Liver (tissue), 3 donors: ENCODE measurements at regions not wholly inside any gene's neighbourhood (a gene's known extent, or its start where the extent isn't known, plus 50 kb on each side); places are given as distances from the start of the nearest gene placed in this dataset.

Experiments
- HNF4A ChIP-seq, 2 donors: conservative IDR thresholded peaks; 2 replicates each; pipeline ENCODE4 v1.6.1; 2016; ENCODE audit warnings: antibody characterized with exemption in 2 of 2, mild to moderate bottlenecking in 2 of 2
- TF ChIP-seq, protein P1 (sequence below): fragments of 150-350 bp; IDR thresholded peaks from 2 replicates; pipeline ENCODE4 v1.5.1; 2017; ENCODE audit warnings: improper control_type of control experiment, low read depth, low read length; ENCODE audit not compliant: missing input control
- TF ChIP-seq, protein P2 (sequence below): IDR thresholded peaks from 2 replicates; pipeline ENCODE4 v1.6.1; 2016; ENCODE audit warnings: antibody characterized with exemption, mild to moderate bottlenecking
- TF ChIP-seq, protein P3 (sequence below): IDR thresholded peaks from 2 replicates; pipeline ENCODE4 v1.6.1; 2016; ENCODE audit warnings: antibody characterized with exemption
- TF ChIP-seq, protein P4 (sequence below): IDR thresholded peaks from 2 replicates; pipeline ENCODE4 v1.6.1; 2016; ENCODE audit warnings: antibody characterized with exemption
- donor health status: healthy.
- donor health status: healthy.

DNA sequence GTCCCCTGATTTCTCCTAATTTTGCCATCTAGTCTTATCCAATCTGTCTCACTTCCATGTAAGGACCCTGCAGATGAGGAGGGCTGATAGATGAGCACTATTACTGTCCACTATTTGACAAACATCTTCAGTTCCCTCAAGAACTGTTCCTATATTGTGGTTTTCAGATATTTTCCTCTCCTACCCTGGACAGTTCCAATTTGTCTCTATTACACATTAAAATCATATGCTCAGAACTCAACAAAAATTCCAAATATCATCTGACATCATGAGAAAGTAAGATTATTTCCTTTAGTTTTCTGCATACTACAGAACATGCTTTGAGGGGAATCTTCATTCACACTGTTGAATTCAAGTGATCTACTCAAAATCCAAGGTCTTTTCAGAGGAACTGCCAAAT is 265.6 kb upstream of the ARID1B start:
- TF ChIP-seq, protein P1, sequence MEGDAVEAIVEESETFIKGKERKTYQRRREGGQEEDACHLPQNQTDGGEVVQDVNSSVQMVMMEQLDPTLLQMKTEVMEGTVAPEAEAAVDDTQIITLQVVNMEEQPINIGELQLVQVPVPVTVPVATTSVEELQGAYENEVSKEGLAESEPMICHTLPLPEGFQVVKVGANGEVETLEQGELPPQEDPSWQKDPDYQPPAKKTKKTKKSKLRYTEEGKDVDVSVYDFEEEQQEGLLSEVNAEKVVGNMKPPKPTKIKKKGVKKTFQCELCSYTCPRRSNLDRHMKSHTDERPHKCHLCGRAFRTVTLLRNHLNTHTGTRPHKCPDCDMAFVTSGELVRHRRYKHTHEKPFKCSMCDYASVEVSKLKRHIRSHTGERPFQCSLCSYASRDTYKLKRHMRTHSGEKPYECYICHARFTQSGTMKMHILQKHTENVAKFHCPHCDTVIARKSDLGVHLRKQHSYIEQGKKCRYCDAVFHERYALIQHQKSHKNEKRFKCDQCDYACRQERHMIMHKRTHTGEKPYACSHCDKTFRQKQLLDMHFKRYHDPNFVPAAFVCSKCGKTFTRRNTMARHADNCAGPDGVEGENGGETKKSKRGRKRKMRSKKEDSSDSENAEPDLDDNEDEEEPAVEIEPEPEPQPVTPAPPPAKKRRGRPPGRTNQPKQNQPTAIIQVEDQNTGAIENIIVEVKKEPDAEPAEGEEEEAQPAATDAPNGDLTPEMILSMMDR = no peak
- TF ChIP-seq, protein P2, sequence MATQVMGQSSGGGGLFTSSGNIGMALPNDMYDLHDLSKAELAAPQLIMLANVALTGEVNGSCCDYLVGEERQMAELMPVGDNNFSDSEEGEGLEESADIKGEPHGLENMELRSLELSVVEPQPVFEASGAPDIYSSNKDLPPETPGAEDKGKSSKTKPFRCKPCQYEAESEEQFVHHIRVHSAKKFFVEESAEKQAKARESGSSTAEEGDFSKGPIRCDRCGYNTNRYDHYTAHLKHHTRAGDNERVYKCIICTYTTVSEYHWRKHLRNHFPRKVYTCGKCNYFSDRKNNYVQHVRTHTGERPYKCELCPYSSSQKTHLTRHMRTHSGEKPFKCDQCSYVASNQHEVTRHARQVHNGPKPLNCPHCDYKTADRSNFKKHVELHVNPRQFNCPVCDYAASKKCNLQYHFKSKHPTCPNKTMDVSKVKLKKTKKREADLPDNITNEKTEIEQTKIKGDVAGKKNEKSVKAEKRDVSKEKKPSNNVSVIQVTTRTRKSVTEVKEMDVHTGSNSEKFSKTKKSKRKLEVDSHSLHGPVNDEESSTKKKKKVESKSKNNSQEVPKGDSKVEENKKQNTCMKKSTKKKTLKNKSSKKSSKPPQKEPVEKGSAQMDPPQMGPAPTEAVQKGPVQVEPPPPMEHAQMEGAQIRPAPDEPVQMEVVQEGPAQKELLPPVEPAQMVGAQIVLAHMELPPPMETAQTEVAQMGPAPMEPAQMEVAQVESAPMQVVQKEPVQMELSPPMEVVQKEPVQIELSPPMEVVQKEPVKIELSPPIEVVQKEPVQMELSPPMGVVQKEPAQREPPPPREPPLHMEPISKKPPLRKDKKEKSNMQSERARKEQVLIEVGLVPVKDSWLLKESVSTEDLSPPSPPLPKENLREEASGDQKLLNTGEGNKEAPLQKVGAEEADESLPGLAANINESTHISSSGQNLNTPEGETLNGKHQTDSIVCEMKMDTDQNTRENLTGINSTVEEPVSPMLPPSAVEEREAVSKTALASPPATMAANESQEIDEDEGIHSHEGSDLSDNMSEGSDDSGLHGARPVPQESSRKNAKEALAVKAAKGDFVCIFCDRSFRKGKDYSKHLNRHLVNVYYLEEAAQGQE = no peak
- TF ChIP-seq HNF4A (conservative IDR thresholded peaks at IDR 0.05) = no peak
- TF ChIP-seq, protein P3, sequence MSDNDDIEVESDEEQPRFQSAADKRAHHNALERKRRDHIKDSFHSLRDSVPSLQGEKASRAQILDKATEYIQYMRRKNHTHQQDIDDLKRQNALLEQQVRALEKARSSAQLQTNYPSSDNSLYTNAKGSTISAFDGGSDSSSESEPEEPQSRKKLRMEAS = no peak
- TF ChIP-seq, protein P4, sequence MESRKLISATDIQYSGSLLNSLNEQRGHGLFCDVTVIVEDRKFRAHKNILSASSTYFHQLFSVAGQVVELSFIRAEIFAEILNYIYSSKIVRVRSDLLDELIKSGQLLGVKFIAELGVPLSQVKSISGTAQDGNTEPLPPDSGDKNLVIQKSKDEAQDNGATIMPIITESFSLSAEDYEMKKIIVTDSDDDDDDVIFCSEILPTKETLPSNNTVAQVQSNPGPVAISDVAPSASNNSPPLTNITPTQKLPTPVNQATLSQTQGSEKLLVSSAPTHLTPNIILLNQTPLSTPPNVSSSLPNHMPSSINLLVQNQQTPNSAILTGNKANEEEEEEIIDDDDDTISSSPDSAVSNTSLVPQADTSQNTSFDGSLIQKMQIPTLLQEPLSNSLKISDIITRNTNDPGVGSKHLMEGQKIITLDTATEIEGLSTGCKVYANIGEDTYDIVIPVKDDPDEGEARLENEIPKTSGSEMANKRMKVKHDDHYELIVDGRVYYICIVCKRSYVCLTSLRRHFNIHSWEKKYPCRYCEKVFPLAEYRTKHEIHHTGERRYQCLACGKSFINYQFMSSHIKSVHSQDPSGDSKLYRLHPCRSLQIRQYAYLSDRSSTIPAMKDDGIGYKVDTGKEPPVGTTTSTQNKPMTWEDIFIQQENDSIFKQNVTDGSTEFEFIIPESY = no peak
